HG02642 (cell line): ENCODE measurements at regions not wholly inside any gene's neighbourhood (a gene's known extent, or its start where the extent isn't known, plus 50 kb on each side); places are given as distances from the start of the nearest gene placed in this dataset.

Experiments
- ATAC-seq: cut with Tn5 transposase; IDR thresholded peaks from one replicate; pipeline ENCODE4 v1.9.1; 2021; ENCODE audit warnings: mild to moderate bottlenecking; ENCODE audit not compliant: unreplicated experiment, poor library complexity

GRCh38 chr9:11417782-11418181 lies 805.0 kb upstream of the PTPRD start:
- ATAC-seq = no peak

DNA sequence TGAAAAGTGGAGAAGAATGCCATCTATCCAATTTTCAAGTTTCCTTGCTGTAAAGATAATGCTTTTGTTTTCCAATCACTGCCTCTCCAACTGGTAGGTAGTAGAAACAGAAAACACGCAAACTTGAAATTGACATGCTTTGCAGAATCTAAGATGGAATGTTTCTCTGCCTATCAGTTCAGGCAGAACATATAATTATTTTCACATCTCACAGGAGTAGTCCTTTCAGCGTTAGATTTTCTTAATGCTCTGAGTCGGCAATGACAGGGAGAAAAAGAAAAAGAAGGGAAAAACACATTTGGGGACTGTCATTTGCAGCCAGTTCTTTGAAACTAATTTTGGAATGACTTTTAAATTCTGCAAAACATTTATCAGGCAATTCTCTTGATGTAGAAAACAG lies 818.7 kb upstream of the PTPRD start:
- no peak for ATAC-seq

DNA sequence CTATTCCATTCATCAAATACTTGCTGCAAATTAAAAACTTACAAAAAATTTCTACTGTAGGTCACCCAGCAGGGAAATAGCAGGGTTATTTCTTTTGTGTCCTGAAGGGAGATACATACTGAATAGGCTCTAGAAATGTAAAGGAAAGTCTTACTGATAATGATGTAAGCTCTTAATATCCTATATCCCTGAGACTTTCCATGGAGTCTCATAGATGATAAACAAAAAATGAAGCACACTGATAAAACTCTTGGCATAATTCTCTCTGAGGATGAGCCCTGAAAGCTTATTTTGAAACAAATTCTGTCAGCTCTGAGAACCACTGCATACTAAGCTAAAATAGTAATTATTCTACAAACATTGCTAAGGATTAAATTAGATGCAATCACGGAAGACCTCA lies 819.6 kb upstream of the PTPRD start:
- ATAC-seq = no peak

DNA sequence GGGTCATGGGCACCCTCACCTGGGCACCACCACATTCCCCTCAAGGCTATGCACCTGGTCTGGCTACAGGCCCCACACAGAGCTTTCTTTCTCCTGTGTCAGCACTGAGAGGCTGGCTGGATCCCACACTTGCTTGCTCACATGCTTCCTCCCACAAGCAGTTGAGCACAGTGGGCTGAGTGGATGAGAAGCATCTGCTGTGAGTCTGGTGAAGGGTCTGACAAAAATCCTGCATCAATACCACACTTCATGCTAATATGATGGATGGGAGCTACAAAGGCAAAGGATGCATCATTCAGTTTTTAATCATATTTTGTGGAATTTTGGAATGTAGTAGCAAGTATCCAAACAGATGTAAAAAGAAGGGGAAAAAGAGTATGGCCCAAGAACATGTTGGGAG lies 830.8 kb upstream of the PTPRD start:
- ATAC-seq = no peak

DNA sequence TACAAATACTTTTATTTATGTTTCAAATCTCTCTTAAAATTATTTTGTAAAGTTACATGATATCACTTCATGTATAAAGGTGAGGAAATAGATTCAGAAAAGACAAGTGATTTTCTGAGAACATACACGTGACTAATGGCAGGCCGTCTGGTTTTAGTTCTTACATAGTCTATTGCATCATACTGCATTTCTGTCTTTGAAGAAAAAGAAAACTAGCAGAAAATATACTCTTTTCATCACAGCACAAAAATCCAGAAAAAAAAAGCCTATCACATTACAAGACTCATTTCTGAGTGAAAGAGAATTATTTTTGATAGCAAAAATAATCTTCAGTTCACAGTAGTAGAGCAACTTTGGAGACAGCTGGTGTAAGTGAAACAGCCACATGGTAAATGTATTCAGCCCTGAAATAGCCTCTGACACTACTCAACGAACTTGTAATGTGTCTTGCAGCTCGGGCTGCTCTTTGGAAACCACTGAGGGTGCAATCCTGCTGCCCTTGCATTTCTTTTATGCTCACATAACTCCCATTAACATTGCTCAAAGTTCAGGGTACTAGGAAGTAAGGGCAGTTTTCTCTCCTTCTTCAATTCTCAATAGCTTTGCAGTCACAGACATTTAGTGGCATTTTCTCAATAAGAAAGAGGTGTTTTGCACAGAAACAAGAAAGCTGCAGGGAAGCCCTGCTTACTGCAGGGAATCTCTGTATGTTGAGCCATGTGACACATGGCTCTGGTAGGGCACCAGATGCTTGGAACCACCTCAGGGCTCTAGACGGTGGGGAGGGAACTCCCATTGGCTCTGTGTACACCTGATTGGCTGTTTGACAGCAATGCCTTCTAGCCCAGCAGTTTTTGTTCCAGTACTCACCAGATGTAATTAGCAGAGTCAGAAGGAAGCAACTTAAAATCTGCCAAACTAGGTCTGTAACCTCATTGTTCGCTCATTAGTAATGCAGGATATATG lies 845.3 kb upstream of the PTPRD start:
- ATAC-seq = no peak

DNA sequence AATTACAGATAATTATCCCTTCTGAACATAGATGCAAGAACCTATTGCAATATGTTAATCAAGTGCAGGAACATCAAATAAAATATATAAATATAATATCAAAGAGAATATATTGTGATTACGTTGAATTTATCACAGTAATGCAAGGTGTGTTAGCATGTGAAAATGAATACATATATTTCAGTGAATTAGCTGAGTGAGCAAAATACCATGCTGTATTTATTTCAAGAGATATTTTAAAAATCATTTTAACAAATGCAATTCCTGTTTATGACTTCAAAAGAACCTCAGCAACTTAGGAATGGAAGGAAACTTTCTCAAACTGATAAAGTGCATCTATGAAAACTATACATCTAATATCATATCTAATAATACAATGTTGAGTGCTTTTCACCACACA lies 856.9 kb upstream of the PTPRD start:
- no peak for ATAC-seq

DNA sequence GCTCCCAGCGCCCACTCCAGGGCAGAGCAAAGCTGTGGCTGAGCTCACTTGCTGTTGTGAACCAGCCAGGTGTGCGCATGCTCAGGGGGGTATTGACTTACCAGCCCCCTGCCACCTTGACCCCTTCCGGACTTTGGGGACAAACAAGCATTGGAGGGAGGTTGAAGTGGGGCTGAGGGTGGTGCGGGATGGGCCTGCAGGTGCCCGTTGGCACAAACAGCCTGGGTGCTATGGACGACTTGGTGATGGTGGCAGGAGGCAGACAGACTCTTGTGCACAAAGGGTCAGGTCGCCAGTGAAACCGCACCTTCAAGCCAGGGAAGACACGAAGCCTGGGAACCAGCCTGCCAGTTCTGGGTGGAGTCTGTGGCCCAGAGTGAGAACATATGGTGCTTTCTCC lies 858.5 kb upstream of the PTPRD start:
- no peak for ATAC-seq

GRCh38 chr9:11500780-11501179 lies 888.0 kb upstream of the PTPRD start:
- no peak for ATAC-seq

DNA sequence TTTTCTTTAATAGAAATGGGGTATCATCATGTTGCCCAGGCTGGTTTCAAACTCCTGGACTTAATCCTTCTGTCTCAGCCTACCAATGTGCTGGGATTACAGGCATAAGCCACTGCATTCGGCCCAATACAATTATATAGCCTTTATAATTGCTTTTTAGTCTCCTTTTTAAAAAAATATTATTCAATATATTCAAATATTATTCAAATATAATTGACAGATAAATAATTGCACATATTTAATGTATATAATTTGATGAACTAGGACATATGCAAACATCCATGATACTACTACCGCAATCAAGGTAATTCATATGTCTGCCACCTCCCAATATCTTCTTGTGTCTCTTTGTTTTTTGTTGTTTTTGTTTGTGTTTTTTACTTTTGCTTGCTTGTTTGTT lies 894.2 kb upstream of the PTPRD start:
- ATAC-seq = no peak

- no peak for ATAC-seq
Observed at GRCh38 chr9:11537566-11537965, 924.8 kb upstream of the PTPRD start.

GRCh38 chr9:11542781-11543180 lies 930.0 kb upstream of the PTPRD start:
- no peak for ATAC-seq

DNA sequence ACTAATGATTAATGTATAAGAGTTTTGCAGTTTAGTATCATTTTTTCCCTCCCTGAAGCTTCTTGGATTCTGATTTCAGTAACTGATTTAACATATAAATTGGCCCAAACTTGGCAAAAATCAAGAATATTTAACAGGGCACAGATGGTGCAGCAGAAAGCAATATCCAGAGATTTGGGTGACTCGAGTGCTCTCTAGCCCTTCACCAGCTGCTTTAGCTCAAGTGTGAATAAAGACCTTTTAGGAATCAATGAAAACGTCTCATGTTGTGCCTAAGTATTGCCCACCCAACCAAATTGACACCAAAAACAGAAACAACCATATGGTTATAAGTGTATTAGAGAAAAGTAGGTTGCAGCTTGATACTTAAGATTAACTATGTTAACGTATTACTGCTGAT lies 933.4 kb upstream of the PTPRD start:
- ATAC-seq = no peak

- ATAC-seq = no peak
Observed at GRCh38 chr9:11549311-11549794, 936.6 kb upstream of the PTPRD start.

- no peak for ATAC-seq
Observed at GRCh38 chr9:11551106-11551505, 938.3 kb upstream of the PTPRD start.

DNA sequence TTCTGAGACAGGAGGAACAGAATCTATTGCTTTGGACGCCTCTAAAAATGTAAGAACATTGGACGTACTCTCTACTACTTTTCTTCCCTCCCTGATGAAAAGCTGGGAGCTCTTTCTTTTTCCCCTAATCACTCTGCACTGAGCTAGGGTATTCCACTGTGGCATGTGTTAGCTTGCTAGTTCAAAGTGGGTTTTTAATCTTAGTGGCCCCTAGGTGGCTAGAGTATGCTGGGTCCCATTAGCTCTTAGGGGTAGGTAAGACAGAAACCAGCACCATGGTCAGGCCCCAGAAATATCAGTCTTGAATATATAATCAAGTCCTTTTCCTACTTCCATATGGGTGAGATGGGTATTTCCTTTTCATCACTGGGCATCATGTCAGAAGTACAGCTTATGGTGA lies 945.2 kb upstream of the PTPRD start:
- ATAC-seq = no peak

GRCh38 chr9:11559001-11559776 lies 946.4 kb upstream of the PTPRD start:
- no peak for ATAC-seq

DNA sequence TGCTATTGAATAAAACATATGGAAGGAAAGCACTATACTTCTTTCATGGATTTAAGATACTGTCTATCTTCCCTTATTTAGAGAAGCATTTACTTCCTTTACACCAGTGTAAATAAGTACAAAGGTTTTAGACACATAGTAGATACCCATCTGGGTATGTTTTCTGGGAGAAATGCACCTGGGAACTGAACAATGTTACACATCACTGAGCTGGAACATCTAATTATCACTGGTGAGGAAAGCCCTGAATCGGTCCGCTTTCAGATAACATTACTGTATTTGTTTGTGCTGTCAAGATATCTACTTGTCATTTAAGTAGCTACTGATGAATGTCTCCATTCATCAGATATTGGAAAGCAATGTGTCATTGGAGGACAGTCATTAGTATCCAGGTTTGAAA lies 964.7 kb upstream of the PTPRD start:
- no peak for ATAC-seq

DNA sequence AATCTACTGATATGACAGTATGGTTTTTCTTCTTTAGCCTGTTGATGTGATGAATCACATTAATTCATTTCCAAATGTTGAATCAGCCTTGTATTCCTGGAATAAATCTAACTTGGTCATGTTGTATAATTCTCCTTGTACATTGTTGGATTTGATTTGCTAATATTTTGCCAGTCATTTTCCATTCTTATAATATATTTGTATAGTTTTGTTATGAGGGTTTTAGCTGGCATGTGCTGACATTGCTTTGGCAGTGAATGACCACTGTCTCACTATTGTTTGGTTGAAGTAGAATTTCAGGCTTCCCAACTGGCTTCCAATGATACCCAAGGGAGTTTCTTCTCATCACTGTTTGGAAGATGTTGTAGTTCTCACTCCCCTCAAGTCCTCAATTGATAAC lies 983.0 kb upstream of the PTPRD start:
- ATAC-seq = no peak

GRCh38 chr9:11618241-11618805 lies 1005.5 kb upstream of the PTPRD start:
- no peak for ATAC-seq

DNA sequence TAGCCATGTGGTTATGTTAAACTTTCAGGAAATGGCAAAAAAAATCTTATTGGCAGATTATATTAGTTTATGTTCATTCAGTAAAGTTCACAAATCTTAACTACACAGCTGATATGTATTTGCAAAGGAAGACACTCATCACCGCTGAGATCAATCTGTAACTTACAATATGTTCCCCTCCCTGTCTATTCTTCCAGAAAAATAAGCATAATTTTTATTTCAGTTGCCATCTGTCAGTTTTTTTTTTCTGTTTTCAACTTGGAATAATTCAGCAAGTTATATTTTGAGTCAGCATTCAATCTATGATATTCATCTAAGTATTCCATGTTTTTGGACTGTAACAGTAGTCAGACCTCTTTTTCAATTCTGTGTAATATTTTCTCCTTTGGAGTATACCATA lies 1019.9 kb upstream of the PTPRD start:
- ATAC-seq = no peak

- no peak for ATAC-seq
Observed at GRCh38 chr9:11646831-11647230, 1034.0 kb upstream of the PTPRD start.
